A549 (cell line): ENCODE measurements at regions not wholly inside any gene's neighbourhood (a gene's known extent, or its start where the extent isn't known, plus 50 kb on each side); places are given as distances from the start of the nearest gene placed in this dataset.

Experiments
- CTCF ChIP-seq: fragments of >200 bp; sonication (Bioruptor Twin); formaldehyde crosslinking; IDR thresholded peaks from 3 replicates; pipeline ENCODE4 v1.5.1; 2016
- POLR2A ChIP-seq: IDR thresholded peaks from 2 replicates; pipeline ENCODE4 v1.6.1; 2012; ENCODE audit warnings: mild to moderate bottlenecking, low read length
- POLR2AphosphoS2 ChIP-seq: conservative IDR thresholded peaks from 2 replicates; pipeline ENCODE4 v1.6.1; 2012; ENCODE audit warnings: low read length, improper control_type of control experiment, inconsistent platforms

GRCh38 chr3:117788061-117788460 is 1078.5 kb downstream of the TUSC7 start:
- no peak for TF ChIP-seq POLR2A
- TF ChIP-seq CTCF: no peak
- TF ChIP-seq POLR2AphosphoS2: no peak
